DMS53 treated with DMSO at 0.1 percent for 48 hours (cell line): ENCODE measurements at regions not wholly inside any gene's neighbourhood (a gene's known extent, or its start where the extent isn't known, plus 50 kb on each side); places are given as distances from the start of the nearest gene placed in this dataset.

Experiments
- DNase-seq: peaks from one replicate; lab custom pipeline; 2025; ENCODE audit not compliant: unreplicated experiment; lab: John Stamatoyannopoulos, UW

DNA sequence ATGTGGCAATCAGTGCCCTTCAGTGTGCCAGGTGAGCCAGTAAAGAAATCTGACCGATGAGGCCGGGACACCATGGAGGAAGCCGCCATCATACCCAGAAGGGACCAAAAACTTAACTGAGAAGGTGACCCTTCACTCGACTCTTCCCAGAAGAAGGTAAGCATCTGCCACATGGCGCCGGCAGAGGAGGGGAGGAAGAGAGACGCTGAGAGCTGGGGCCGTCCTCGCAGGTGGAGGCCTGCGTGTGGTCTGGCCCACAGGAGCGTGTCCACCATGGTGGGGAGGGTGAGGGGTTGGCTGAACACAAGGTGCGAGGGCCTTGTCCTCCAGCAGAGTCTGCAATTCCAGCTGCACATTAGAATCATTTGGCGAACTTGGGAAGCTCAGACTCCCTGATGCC lies 513.1 kb upstream of the RAB6C start:
- DNase-seq: no peak

- no peak for DNase-seq
Observed at GRCh38 chr2:129467012-129467779, 512.3 kb upstream of the RAB6C start.

DNA sequence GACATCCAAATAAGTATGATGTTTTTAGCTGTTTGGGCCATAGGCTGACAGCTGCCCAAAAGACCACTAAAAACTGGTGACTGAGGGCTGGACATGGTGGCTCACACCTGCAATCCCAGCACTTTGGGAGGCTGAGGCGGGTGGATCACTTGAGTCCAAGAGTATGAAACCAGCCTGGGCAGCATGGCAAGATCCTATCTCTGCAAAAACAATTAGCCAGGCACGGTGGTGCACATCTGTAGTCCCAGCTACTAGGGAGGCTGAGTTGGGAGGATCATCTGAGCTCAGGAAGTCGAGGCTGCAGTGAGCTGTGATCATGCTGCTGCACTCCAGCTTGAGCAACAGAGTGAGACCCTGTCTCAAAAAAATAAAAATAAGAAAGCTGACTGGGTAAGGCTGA lies 511.5 kb upstream of the RAB6C start:
- DNase-seq: no peak

GRCh38 chr2:129468879-129469278 lies 510.6 kb upstream of the RAB6C start:
- DNase-seq: no peak

- DNase-seq: no peak
Observed at GRCh38 chr2:129469389-129469788, 510.1 kb upstream of the RAB6C start.

DNA sequence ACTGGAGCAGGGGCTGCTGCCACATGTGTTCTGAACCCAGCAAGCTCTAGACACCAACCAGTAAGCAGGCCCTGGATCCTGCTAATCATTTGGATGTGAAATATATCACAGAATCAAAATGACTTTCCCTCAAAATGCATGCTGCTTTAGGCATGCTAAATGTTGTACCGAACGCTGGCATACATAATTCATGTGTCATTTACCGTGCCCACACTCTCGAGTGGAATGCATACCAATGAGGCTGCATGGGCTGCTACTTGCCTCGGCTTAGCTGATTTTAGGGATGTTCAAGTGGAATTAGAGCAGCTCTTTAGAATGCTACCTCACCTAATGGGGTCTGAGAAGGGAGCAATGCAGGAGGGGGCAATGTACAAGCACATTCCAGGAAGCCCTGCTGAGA lies 509.6 kb upstream of the RAB6C start:
- DNase-seq: no peak

GRCh38 chr2:129478902-129479517 lies 500.5 kb upstream of the RAB6C start:
- DNase-seq: no peak

DNA sequence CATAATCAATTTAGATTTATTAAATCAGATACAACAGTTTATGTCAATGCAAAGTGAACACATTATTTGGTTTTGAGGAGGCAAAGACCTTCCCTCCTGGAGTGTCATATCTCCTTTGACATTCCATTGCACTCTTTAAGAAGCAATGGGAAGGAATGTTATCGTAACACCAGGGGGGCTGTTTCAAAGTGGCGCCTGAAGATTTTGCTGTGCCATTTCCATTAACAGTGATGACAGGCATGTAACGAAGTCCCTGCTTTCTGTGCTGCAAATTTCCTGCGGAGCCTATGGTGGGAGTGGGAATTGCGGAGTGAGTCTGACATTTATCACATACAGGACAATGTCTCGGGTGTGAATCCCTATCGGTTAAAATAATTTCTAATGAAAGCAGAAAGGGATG lies 499.6 kb upstream of the RAB6C start:
- DNase-seq: no peak

- DNase-seq: no peak
Observed at GRCh38 chr2:129480790-129481189, 498.7 kb upstream of the RAB6C start.

DNA sequence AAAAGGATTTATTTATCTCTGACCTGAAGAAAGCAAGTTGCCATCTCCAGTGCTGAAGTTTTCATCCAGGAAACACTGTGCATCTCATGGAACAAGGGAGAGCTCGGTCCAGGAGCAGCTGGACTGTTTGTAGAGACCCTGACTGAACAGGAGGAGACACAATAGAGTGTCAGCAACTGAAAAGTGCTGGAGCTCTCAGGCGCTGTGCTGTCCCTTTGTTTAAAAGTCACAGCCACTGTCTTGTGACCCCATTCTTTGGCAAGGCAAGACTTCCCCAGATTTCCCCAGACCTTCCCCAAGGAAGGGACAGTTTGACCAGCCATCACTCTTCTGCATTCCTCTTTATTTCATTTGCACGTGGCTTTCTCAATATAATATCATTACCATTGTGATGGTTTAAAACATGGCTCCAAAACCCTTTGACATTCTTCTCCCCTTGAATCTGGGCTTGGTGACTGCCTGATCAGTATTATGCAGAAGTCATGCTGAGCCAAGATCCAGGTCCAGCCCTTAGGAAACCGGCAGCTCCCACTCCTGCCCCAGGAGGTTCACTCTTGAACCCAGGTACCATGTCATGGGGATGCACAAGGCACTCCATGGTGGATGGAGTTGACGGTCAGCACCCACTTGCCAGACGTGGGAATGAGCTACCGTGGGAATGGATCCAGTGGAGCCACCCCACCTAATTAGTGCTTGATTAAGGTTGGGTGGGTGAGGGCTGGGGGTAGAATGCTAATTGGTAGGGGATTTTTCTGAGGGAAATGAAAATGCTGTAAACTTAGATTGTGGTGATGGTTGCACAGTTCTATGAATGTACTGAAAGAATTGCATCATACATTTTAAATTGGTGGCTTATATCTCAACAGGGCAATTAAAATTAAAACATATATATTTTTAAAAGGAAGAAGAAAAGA lies 497.9 kb upstream of the RAB6C start:
- DNase-seq: no peak

GRCh38 chr2:129482626-129483025 lies 496.8 kb upstream of the RAB6C start:
- DNase-seq: no peak

DNA sequence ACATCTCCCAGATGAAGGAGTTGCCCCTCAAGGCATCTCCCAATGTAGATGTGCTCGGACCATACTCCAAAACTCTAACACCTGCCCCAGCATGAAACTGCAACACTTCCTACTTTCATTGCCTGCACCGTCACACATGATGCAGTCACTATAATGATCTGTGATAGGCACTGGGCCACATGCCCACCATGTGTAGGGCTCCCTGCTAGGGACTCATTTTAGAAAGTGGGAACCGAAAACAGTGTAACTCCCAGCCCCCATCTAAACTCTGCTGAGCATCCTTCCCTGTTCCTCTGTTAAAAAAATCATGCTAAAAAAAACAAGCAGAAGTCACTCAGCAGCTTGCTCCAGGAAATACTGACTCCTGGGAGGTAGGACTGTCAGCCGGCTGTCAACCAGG lies 496.1 kb upstream of the RAB6C start:
- no peak for DNase-seq

- DNase-seq: no peak
Observed at GRCh38 chr2:129484999-129485897, 494.2 kb upstream of the RAB6C start.

DNA sequence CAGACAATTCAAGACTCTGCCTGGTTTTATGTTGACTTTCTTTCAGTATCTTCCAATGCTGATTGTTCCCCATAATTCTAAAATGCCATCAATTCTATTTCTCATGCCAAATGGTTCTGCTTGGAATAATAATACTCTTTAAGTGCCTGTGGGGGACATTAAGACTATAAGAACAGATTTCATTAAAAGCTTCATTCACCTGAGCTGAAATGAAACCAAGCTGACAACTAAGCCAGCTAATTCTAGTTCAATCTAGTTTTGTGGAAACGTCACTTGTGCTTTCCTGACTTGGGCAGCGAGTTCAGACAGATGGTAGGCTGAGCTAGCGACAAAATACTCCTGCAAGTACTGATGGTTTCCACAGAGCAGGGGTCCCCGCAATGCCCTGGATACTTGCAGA lies 491.1 kb upstream of the RAB6C start:
- no peak for DNase-seq

GRCh38 chr2:129490641-129491040 lies 488.8 kb upstream of the RAB6C start:
- DNase-seq: no peak

GRCh38 chr2:129491308-129491707 lies 488.2 kb upstream of the RAB6C start:
- no peak for DNase-seq

DNA sequence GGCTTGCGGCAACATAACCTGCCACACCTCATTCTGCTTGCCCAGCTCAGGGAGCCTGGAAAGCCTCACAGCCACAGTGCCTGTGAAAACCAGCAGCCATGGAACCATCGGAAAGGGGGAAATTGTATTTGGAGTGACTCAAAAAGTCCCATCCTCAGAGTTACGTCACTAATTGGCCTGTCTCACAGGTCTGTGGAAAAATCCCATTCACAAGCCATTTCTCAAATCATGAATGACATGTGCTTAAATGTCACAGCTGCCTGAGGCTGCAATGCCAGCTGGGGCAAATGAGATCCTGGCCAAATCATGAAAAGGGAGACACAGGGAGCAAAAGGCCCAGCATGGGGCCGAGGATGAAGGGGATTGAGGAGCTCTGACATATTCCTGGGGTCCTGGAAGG lies 486.9 kb upstream of the RAB6C start:
- DNase-seq: no peak

DNA sequence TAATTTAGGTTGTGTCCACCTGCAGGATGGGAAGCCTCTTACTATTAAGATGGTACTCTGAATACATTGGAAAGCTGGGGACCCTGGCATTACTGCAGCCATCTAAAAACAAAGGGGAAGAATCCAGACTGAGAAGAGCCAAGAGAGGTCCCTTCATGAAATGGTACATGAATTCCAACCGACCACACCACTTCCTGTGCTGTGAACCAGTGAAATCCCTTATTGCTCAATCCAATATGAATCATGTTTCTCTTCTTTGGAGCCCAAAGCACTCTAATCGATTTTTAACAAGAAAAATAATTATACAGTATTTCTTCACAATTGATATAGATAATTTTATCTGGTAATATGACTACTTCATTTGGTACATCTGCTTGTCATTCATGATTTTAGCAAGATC lies 479.7 kb upstream of the RAB6C start:
- no peak for DNase-seq

DNA sequence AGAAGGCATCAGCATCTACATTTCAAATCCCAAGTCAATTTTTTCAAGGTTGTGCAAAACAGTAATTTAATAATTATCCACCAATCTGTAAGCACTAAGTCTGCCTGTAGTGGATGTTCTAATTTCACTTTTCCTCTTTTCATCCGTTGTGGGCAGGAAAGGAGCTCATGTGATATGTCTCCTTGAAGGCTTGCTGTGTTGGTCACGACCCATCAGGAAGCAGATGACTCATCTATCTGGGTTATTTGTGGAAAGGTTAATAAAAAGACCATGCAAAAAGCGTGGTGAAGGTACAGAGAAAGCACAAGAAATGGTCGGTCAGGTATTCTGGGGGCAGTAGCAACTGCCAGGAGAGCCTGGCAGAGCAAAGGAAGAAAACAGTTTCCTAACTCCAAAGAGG lies 476.7 kb upstream of the RAB6C start:
- DNase-seq: no peak

GRCh38 chr2:129504646-129505045 lies 474.8 kb upstream of the RAB6C start:
- DNase-seq: no peak

GRCh38 chr2:129518937-129519336 lies 460.5 kb upstream of the RAB6C start:
- DNase-seq: no peak
